CD4-positive, alpha-beta T cell (primary cell): ENCODE measurements at regions not wholly inside any gene's neighbourhood (a gene's known extent, or its start where the extent isn't known, plus 50 kb on each side); places are given as distances from the start of the nearest gene placed in this dataset.

ENCODE experiments used
- ATAC-seq: fragments of 200-7000 bp; cut with Tn5 transposase; one replicate; pipeline ENCODE4 v1.10.0; 2022; ENCODE audit warnings: mild to moderate bottlenecking; ENCODE audit not compliant: poor library complexity
- CTCF ChIA-PET: fragments of 350-600 bp; sonication (Branson Sonifier 250); formaldehyde crosslinking; loops from one replicate; lab custom pipeline; 2021; ENCODE audit warnings: antibody characterized with exemption, inconsistent platforms; lab: Charles Lee
- POLR2A ChIA-PET: fragments of 350-600 bp; sonication (Branson Sonifier 250); formaldehyde crosslinking; loops from one replicate; lab custom pipeline; 2021; ENCODE audit warnings: antibody characterized with exemption, inconsistent platforms; lab: Charles Lee
- DNase-seq, 14 experiments: peaks; one replicate each; pipeline ENCODE4 v3.0.0-alpha.2; 2013 to 2020; ENCODE audit warnings: mixed read lengths in 2 of 14
- H3K27ac ChIP-seq, 2 donors: one replicate each; pipeline versions ENCODE4 v1.5.1 to v1.7.0; 2013; ENCODE audit warnings: low read length in 2 of 2, low read depth in 1 of 2, mild to moderate bottlenecking in 1 of 2
- H3K27me3 ChIP-seq, 2 experiments: 1 replicate in 1 of 2; 2 replicates in 1 of 2; pipeline versions ENCODE4 v1.6.1 to v1.7.0; 2013; ENCODE audit warnings: low read length in 2 of 2, control low read depth in 1 of 2, mild to moderate bottlenecking in 1 of 2, moderate library complexity in 1 of 2; ENCODE audit not compliant: insufficient read depth in 2 of 2, control insufficient read depth in 1 of 2
- H3K36me3 ChIP-seq: one replicate; pipeline ENCODE4 v1.6.1; 2013; ENCODE audit warnings: low read length, control low read depth; ENCODE audit not compliant: insufficient read depth
- H3K4me1 ChIP-seq: one replicate; pipeline ENCODE4 v1.6.1; 2013; ENCODE audit warnings: low read length, control low read depth; ENCODE audit not compliant: insufficient read depth
- H3K4me3 ChIP-seq: one replicate; pipeline ENCODE4 v1.5.1; 2013; ENCODE audit warnings: mild to moderate bottlenecking, low read length, moderate library complexity
- H3K9me3 ChIP-seq, 2 experiments: 1 replicate in 1 of 2; 2 replicates in 1 of 2; pipeline versions ENCODE4 v1.6.1 to v1.7.0; 2013; ENCODE audit warnings: low read length in 2 of 2, mild to moderate bottlenecking in 2 of 2, control low read depth in 1 of 2, moderate library complexity in 1 of 2; ENCODE audit not compliant: control insufficient read depth in 1 of 2, insufficient read depth in 1 of 2
- H3K27ac Mint-ChIP-seq: one replicate; pipeline ENCODE4 v1.8.0; 2020; ENCODE audit warnings: mixed read lengths
- H3K27me3 Mint-ChIP-seq: one replicate; pipeline ENCODE4 v1.8.0; 2021; ENCODE audit warnings: mixed read lengths
- H3K36me3 Mint-ChIP-seq: one replicate; pipeline ENCODE4 v1.8.0; 2021; ENCODE audit warnings: low read depth, mixed read lengths
- H3K4me1 Mint-ChIP-seq: one replicate; pipeline ENCODE4 v1.8.0; 2021; ENCODE audit warnings: low read depth, mixed read lengths
- H3K4me3 Mint-ChIP-seq: one replicate; pipeline ENCODE4 v1.8.0; 2020; ENCODE audit warnings: mild to moderate bottlenecking, mixed read lengths
- H3K9me3 Mint-ChIP-seq: one replicate; pipeline ENCODE4 v1.8.0; 2020; ENCODE audit warnings: mixed read lengths
- intact Hi-C, 2 experiments: fragments of 100-400 bp; cut with DNase I in 1 of 2; cut with micrococcal nuclease in 1 of 2; formaldehyde crosslinking; loops; one replicate each; pipeline versions ENCODE4 v1.15.1 to v1.9.0; 2023 to 2025; cut with DNase I, micrococcal nuclease
- TF ChIP-seq, protein P1 (sequence below): fragments of 200-600 bp; IDR thresholded peaks from one replicate; pipeline ENCODE4 v1.8.0; 2022; ENCODE audit warnings: antibody characterized with exemption, mild to moderate bottlenecking

- Mint-ChIP-seq H3K9me3 (no peaks in the 10 kb centered on the region), H3K27ac (no peak overlapping the region), H3K4me1 (no peaks in the 10 kb centered on the region), H3K4me3 (no peak overlapping the region), H3K27me3 (peaks cover 28% of the 10 kb centered on the region), H3K36me3 (no peaks in the 10 kb centered on the region)
- no peak for ATAC-seq
- intact Hi-C loops, result no loop called here
- TF ChIP-seq, protein P1, sequence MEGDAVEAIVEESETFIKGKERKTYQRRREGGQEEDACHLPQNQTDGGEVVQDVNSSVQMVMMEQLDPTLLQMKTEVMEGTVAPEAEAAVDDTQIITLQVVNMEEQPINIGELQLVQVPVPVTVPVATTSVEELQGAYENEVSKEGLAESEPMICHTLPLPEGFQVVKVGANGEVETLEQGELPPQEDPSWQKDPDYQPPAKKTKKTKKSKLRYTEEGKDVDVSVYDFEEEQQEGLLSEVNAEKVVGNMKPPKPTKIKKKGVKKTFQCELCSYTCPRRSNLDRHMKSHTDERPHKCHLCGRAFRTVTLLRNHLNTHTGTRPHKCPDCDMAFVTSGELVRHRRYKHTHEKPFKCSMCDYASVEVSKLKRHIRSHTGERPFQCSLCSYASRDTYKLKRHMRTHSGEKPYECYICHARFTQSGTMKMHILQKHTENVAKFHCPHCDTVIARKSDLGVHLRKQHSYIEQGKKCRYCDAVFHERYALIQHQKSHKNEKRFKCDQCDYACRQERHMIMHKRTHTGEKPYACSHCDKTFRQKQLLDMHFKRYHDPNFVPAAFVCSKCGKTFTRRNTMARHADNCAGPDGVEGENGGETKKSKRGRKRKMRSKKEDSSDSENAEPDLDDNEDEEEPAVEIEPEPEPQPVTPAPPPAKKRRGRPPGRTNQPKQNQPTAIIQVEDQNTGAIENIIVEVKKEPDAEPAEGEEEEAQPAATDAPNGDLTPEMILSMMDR, result no peak
- H3K36me3 ChIP-seq, result no peaks in the 10 kb centered on the region
- no peaks in the 10 kb centered on the region for H3K27me3 ChIP-seq
- H3K4me3 ChIP-seq, result no peak overlapping the region
- H3K27ac ChIP-seq, result no peak overlapping the region
- ChIA-PET CTCF (no interaction called here), POLR2A (no interaction called here)
- H3K9me3 ChIP-seq, result peaks cover 0 to 6% of the 10 kb centered on the region in 2 experiments
- H3K4me1 ChIP-seq, result no peaks in the 10 kb centered on the region
- no peak for DNase-seq
Measured at GRCh38 chr11:116134450-116134849, 630.2 kb upstream of the CADM1 start.

- ATAC-seq, result no peak
- Mint-ChIP-seq H3K4me3 (no peak overlapping the region), H3K9me3 (no peaks in the 10 kb centered on the region), H3K36me3 (no peaks in the 10 kb centered on the region), H3K27me3 (peaks cover 9% of the 10 kb centered on the region), H3K4me1 (no peaks in the 10 kb centered on the region), H3K27ac (no peak overlapping the region)
- intact Hi-C loops, result no loop called here
- TF ChIP-seq, protein P1, result no peak
- Histone ChIP-seq H3K9me3 (peaks cover 0 to 6% of the 10 kb centered on the region in 2 experiments), H3K27me3 (no peaks in the 10 kb centered on the region), H3K36me3 (no peaks in the 10 kb centered on the region), H3K4me3 (no peak overlapping the region), H3K4me1 (no peaks in the 10 kb centered on the region), H3K27ac (no peak overlapping the region)
- ChIA-PET POLR2A (no interaction called here), CTCF (no interaction called here)
- no peak for DNase-seq
Measured at GRCh38 chr11:116132273-116132978, 628.2 kb upstream of the CADM1 start.

- CTCF ChIA-PET, result no interaction called here
- Mint-ChIP-seq H3K9me3 (no peaks in the 10 kb centered on the region), H3K4me3 (no peak overlapping the region), H3K4me1 (no peaks in the 10 kb centered on the region), H3K36me3 (no peaks in the 10 kb centered on the region), H3K27ac (no peak overlapping the region), H3K27me3 (no peaks in the 10 kb centered on the region)
- intact Hi-C loops, result no loop called here
- DNase-seq, result no peak
- no peak for ATAC-seq
- Histone ChIP-seq H3K4me1 (no peaks in the 10 kb centered on the region), H3K27ac (no peak overlapping the region), H3K9me3 (peaks cover 0 to 3% of the 10 kb centered on the region in 2 experiments), H3K36me3 (no peaks in the 10 kb centered on the region), H3K4me3 (no peak overlapping the region), H3K27me3 (no peaks in the 10 kb centered on the region)
- TF ChIP-seq, protein P1, result no peak
- POLR2A ChIA-PET, result no interaction called here
Measured at GRCh38 chr11:116130122-116130521, 625.9 kb upstream of the CADM1 start.
